Ecto neural progenitor cell (in vitro differentiated cells): ENCODE measurements at regions not wholly inside any gene's neighbourhood (a gene's known extent, or its start where the extent isn't known, plus 50 kb on each side); places are given as distances from the start of the nearest gene placed in this dataset.
"Not testable (repeated sequence)": the region's sequence is repeated elsewhere in the genome, so short reads cannot be mapped to it uniquely, and the experiment has no call there.

Experiments
- DNase-seq: peaks from one replicate; pipeline ENCODE4 v3.0.0-alpha.2; 2018; ENCODE audit warnings: low spot score

DNA sequence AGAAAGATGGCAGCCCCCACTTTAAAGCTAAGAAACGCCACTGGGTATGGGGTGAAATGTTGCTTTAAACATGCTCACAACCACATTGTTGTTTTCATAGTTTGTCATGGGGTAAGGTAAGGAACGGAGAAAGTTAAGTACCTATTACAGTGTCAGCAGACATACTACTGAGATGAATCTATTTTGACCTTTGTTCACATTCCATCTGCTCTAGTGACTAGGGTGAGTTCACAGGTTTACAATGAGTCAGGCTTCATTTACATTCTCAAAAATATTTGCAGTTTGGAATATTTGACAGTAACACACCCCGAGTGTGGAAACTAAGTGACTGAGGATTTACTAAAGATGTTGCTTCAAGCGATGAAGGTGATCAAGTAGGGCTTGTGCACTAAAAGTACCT lies 428.7 kb upstream of the ACVR2A start:
- no peak for DNase-seq

DNA sequence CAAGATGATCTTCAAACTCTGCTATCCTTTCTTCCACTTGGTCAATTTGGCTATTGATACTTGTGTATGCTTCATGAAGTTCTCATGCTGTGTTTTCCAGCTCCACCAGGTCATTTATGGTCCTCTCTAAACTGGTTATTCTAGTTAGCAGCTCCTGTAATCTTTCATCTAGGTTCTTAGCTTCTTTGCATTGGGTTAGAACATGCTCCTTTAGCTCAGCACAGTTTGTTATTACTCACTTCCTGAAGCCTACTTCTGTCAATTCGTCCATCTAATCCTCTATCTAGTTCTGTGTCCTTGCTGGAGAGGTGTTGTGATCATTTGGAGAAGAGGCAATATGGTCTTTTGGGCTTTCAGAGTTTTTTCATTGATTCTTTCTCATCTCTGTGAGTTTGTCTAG lies 430.2 kb upstream of the ACVR2A start:
- not testable (repeated sequence) for DNase-seq

DNA sequence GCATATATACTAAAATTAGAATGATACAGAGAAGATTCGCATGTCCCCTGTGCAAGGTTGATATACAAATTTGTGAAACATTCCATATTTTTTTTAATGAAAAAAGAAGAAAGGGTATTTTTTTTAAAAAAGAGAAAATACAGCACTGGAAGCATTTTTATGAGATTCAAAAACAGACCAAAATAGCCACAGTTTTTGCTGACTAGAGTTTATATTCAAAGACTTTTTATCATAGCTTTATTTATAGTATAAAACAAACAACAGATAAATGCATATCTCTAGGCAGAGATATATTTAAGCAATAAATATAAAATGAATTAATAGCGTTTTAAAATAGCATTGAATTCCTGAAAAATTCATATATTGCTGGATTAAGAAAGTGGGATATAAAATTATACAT lies 436.5 kb upstream of the ACVR2A start:
- no peak for DNase-seq

DNA sequence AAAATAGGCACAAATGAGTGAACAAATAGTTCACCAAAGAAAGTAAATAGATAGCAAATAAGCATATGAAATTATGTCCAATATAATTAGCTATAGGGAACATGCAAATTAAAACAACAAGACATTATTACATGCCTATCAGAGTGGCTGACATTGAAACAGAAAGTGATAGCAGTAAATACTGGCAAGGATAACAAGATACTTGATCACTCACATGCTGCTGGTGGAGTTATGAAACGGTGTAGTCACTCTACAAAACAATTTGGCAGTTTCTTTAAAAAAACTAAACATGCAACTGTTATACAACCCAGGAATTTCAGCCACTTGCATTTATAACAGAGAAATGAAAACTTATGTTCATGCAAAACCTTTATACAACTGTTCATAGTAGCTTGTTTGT lies 439.2 kb upstream of the ACVR2A start:
- DNase-seq = no peak

DNA sequence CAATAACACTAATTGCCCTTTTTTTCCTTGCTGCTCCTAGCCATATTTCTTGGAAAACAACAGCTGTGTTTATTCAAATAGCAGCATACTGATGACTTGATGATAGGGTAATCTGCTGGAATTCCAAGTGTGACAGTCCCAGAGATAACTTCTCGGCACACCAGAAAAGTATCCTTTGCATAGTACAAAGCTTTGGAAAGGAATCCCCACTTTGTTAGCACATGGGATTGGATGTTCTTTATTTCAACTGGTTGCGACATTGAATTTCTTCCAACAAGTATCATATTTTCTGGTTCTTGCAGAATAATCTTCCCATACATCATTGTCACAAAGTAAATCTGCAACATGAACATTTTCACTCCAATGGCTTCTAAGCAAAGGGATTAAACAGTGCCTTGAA lies 445.8 kb upstream of the ACVR2A start:
- DNase-seq = no peak

DNA sequence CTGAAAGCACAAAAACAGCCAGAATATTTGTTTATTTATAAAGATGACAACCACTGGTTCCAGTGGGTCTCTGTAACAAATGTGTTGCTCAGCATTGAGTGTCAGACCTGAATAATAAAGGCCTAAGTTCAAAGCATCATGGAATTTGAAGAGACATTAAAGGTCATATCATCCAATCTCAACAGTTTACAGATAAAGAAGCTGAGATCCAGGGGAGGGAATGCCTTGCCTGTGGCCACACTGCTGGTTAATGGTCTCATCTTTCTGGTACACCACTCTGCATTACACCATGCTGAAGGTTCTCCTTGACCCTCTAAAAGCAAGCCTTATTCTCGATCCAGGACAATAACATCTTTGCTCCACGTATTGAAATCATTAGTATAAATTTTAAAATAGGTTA lies 446.5 kb upstream of the ACVR2A start:
- no peak for DNase-seq

DNA sequence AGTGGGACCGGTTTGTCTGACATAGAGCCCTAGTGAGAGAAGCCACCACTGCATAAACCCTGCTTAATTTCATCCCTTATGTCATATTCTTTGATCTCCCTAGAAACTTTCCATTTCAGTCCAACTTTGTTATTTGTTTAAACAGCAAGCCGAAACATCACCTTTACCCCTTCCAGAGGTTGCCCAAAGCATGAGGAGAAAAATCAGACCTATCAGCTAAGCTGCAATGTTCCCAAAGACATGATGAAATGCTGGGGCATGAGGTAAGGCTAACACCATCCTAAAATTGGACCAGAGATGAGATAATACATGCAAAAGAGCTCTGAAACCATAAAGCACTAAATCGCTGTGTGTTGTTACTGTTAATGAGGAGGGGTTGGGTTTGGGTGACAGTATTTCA lies 447.9 kb upstream of the ACVR2A start:
- DNase-seq = no peak

DNA sequence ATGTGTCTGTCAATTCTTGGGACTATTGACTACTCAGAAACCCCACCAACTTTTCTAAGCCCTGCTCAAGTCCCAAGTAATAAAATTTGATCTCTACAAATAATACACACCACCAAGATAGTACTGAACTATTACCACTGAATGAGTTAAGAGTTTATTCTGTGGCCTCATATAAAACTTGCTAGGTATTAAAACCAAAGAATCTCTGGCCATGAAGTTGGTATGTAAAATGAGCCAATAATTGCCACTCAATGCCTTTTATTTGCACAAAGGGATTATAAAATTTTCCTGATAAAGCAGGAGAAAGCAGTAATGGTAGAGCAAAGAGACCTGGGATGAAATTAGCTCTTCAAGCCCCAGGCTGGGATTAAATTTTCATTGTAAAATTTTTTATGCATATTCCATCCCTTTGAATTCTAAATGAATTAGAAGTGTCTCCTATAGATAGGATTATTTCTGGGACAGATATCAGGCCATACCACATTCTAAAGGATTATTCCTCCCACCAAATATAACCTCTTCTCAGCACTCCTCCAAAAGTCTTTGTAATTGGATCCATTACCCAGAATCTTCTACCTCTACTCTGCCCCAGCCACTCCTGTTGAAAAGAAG lies 450.5 kb upstream of the ACVR2A start:
- DNase-seq = no peak

DNA sequence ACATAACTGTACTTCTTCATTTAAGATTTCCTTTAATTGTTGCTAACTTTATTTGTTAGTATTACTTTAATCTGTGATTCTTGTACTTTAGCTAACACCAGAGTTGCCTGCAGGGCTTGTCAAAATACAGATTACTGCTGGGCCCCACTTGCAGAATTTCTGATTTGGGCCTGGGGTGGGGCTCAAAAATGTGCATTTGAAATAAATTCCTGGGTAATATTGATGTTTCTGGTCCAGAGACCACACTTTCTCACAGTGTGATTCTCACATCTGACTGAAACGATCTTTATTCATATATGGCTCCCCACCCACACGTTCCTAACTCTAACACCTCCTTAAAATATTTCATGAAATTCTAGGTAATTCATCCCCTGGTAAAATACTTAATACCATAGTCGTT lies 452.6 kb upstream of the ACVR2A start:
- DNase-seq = no peak

DNA sequence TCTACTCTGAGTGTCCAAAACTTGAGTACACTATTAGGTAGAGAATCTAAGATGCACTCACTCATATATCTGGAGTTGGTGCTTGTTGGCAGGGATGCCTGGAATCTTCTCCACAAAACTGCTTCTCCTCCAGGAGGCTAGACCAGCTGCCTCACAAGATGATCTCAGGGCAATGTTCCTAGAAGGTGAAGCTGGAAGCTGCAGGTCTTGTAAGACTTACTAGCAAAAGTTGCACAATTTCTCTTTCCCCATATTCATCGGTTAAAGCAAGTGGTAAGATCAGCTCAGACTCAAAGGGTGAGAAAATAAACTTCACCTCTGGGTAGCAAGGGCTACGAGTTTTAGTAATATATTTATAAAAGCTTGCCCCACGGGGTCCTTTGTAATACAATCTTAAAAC lies 454.4 kb upstream of the ACVR2A start:
- no peak for DNase-seq

DNA sequence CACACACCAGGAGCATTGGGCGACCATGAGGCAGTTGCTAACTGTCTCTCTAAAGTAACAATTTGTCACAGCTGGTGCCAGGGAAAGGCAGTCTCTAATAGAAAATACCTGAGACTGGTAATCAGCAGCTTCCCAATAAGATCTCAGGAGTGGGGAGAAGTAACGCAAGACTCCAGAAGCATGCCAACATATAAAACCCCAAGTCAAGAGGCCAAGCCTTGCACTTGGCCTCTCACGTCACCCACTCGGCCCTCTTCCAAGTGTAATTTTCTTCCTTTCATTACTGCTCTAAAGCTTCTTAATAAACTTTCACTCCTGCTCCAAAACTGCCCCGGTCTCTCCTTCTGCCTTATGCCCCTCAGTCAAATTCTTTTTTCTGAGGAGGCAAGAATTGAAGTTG lies 455.6 kb upstream of the ACVR2A start:
- DNase-seq = no peak

DNA sequence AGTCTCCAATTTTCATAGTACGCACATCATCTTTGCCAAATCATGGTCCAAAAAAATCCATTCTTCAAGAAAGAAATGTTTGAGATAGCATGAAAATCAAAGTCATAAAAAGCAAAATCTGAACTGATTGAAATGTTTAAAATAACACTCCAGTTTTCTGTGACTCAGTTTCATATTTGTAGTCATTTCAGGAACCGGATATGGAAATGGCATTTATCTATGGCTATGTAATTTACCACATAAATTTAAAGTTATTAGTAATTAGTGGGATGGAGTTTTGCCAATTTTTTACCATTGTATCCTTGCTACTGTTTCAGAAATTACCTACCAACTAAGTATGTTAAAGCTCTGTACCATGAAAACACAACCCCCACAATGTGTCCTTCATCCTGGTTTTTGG lies 456.6 kb upstream of the ACVR2A start:
- DNase-seq = no peak

DNA sequence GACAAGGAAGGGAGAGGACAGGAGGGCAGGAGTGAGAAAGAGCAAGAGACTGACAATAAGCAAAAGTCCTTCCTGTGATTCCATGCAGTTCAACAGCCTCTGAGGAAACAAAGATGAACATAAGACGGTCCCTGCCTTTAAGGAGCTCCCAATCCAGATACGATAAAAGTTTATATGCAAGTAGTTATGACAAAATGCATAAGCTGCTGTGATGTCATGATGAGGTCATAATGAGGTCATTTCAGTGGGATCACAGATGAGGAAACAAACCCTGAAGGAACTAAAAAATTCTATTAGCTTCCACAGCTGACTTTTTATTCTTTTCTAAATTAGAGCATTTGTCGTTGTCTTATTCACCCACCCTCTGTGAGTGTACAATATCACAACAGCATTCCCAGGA lies 458.5 kb upstream of the ACVR2A start:
- no peak for DNase-seq

DNA sequence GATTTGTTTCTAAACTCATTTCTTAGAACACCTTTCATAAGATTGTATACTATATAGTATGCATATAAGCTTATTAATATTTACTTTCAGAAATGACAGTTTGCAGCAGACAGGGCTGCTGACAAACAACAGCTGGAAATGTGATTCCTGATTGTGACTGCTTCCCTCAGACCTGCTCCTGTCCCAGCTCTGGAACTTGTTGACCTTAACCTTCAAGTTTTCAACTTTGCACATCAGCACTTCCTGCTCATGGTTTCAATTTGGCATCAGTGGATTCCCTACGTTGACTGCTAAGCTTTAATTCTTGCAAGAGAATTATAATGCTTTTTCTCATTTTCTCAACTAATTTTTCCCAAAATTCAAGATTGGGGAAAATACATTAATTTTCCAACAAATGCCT lies 459.2 kb upstream of the ACVR2A start:
- DNase-seq = no peak

DNA sequence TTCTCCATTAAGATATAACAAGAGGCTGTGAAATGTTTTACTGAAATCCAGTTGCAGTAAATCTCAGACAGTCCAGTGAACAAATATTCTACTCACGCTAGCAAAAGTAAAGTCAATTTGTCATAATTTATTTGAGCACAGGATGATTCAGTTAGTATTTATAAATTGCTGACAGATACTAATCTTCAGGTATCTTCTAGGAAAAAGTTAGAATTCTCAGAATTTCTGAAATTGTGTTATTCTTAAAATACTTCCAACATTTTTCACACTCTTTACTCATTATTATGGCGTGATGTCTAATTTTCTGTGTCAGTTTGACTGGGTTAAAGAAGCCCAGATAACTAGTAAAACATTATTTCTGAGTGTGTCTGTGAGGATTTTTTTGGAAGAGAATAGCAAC lies 460.2 kb upstream of the ACVR2A start:
- DNase-seq = no peak

DNA sequence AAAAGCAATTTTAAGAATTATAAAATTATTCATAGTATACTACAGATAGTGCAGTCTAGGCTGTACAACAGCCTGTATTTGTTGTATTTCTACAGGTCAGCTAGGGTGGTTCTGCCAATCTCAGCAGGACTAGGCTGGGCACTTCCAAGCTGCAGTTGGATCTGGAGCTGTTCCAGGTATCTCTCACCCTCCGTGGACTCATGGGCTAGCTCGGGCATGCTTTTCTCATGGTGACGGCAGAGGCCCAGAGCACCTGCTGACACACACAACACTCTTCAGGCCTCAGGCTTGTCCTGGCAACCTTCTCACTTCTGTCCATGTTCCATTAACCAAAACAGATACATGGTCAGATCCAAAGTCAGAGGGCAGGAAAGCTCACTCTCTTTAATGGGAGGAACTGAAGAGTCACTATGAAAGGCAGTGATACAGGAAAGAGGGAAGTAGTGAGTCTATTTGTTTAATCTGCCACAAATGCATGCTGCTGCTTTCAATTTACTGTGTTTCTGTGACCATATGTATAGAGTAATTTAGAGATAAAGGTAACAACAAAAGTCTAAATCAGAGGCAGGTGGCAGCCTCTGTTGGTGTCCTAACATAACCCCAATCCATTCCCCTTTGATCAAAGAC lies 462.4 kb upstream of the ACVR2A start:
- DNase-seq = no peak

DNA sequence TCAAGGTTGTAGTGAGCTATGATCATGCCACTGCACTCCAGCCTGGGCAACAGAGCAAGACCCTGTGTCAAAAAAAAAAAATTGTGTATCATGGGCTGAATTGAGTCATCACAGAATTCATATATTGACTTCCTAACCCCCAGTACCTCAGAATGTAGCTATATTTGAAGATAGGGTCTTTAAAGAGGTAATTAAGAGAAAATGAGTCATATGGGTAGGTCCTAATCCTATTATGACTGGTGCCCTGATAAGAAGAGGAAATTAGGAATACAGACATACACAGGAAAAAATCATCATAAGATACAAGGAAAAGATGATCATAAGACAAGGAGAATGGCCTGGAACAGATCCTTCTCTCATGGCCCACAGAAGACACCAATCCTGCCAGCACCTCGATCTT lies 466.4 kb upstream of the ACVR2A start:
- DNase-seq = no peak

DNA sequence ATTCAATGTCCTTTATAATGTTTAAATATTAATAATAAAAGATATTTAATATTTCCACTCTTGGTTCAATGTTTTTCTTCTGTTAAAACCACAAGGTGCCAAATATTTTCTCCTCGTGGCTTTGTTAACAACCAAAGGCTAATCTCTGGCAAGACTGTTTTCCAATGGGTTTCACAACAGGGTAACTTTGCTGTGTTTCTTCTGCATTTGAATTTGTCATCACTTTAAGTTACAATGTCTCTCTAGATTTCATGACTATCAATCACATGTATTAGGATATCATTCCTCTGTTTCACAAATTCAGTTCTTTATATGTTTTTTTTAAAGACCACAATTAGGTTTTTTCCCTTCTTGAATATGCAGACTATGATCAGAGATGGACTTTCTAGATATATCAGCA lies 469.8 kb upstream of the ACVR2A start:
- no peak for DNase-seq

DNA sequence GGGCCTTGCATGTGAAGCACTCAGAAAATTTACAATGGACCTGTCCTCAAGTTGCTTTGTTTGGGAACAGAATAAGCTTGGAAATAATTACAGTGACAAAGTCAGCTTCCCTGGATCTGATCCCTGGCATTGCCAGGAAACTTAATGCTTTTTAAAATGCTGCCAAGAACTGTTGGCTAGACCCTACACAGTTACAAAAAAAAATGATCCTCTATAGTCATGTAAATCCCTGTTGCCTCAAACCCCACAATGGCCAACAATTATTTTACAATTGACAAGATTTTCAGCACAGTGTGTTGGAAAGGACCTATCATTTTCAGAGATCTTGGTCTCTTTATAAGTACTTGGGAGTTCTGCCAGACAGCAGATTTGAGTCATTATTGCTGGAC lies 470.4 kb upstream of the ACVR2A start:
- no peak for DNase-seq

DNA sequence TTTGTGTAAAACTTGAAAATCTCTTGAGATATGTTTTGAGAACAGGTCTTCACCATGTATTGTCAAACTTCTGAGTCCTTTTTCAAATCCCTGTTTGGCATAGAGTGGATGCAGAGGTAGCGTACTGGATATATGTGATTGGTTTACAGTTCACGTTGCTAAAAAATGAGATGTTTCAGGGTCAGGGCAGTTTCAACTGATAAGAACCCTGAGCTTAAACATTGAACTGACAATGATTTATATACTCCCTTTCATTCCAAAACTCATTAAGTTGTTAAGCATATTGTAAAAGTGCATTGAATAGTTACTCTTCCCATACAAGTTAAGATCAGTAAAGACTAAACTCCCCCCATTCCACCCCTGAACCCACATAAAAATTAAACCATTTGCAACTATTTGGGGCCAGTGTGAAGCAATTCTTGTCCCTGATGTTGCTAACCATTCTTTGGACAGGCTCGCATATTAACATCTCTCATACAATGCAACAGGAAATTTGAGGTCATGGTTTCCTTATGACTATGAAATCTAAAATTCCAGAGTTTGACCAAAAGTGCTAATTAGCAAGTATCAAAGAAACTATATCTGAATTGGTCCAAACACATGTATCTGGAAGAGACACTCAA lies 470.9 kb upstream of the ACVR2A start:
- no peak for DNase-seq

DNA sequence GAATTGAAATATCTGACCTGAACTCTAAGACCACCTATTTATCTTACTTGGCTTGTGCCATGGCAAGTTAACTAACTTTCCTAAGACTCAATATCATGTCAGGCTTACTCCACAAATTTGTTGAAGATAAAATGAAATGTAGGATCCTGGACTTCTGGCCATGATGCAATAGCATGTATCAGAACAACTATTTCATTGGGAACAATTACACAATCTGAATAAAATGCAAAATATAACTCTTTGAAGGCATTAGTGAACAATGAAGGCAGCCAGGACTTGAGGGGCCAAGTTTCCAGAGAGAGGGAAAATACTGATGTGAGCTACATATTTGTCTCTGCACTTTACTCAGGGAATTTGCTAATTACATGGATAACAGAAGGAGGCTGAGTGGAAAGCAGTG lies 476.5 kb upstream of the ACVR2A start:
- DNase-seq = no peak

DNA sequence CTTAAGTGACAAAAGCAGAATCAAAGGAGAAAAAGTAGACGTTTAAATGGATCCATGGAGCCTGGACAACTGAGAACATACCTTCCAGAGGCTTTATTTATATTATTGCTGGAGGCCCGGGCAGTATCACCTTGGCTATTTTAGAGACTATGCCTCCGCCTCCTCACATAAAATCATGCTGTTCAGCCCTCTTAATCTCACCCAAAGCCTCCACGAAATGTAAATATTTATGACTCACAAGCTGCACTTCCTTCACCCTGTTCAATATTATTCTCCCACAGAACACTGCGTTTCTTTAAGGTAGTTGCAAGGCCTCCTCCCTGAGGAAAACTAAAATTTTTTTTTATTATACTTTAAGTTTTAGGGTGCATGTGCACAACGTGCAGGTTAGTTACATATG lies 478.6 kb upstream of the ACVR2A start:
- no peak for DNase-seq

DNA sequence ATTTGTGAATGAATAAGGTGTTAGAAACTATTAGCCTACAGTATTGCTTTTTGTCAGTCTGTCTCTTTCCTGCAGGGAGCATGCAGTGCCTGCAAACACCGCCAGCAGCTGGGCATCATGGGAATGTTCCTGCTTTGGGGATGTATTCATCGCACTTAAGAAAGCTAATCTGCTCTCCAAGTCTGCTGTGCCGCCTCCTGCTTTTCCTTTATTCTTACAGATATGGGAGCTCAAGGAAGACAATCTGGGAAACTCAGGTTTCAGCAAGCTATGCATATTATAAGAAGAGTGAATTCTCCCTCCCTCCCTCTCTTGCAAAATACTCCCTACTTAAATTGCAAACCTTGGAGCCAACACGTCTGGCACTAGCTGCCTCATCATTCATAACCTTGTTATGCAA lies 479.2 kb upstream of the ACVR2A start:
- no peak for DNase-seq

DNA sequence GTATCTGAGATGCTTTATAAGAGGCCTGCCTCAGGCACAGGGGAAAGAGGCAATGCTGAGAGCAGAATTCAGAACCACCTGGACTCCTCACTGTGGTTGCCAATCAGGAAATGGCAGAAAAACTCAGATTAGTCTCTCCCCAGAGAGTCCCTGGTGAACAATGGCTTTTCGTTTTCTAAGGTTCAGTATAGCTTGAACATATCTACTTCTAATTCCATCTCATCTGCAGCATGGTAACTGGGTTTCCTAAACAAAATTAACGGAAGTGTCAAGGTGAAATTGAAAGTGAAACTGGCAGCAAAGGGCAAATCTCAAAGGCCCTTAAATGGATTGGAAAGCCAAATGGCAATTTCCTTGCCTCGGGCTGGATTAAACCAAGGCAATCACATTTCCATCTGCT lies 480.2 kb upstream of the ACVR2A start:
- no peak for DNase-seq
